Mesenchymal stem cell (in vitro differentiated cells and primary cell): ENCODE measurements at regions not wholly inside any gene's neighbourhood (a gene's known extent, or its start where the extent isn't known, plus 50 kb on each side); places are given as distances from the start of the nearest gene placed in this dataset.
"Not testable (repeated sequence)": the region's sequence is repeated elsewhere in the genome, so short reads cannot be mapped to it uniquely, and the experiment has no call there.

Experiments
- DNase-seq: peaks from one replicate; pipeline ENCODE4 v3.0.0-alpha.2; 2013
- H2AFZ ChIP-seq: one replicate; pipeline ENCODE4 v1.6.1; 2013; ENCODE audit warnings: low read depth, mild to moderate bottlenecking, control low read depth, inconsistent platforms, low read length, moderate library complexity
- H2AK5ac ChIP-seq: 2 replicates; pipeline ENCODE4 v1.6.1; 2013; ENCODE audit warnings: low read length, moderate library complexity, mild to moderate bottlenecking, inconsistent platforms; ENCODE audit not compliant: severe bottlenecking
- H2BK120ac ChIP-seq: one replicate; pipeline ENCODE4 v1.6.1; 2013; ENCODE audit warnings: low read depth, mild to moderate bottlenecking, inconsistent platforms, low read length, moderate library complexity
- H2BK12ac ChIP-seq, 2 experiments: one replicate each; pipeline ENCODE4 v1.6.1; 2013; ENCODE audit warnings: inconsistent platforms in 2 of 2, low read length in 2 of 2, mild to moderate bottlenecking in 2 of 2, moderate library complexity in 2 of 2, control low read depth in 1 of 2
- H2BK15ac ChIP-seq: one replicate; pipeline ENCODE4 v1.6.1; 2013; ENCODE audit warnings: mild to moderate bottlenecking, low read depth, inconsistent platforms; ENCODE audit not compliant: poor library complexity, severe bottlenecking
- H2BK5ac ChIP-seq: 2 replicates; pipeline ENCODE4 v1.6.1; 2013; ENCODE audit warnings: low read depth, mild to moderate bottlenecking, low read length, control low read depth, inconsistent platforms; ENCODE audit not compliant: poor library complexity, severe bottlenecking
- H3K14ac ChIP-seq, 2 experiments: one replicate each; pipeline ENCODE4 v1.6.1; 2013; ENCODE audit warnings: inconsistent platforms in 2 of 2, low read length in 2 of 2, control low read depth in 1 of 2, mild to moderate bottlenecking in 1 of 2, moderate library complexity in 1 of 2
- H3K18ac ChIP-seq, 2 experiments: one replicate each; pipeline ENCODE4 v1.6.1; 2013; ENCODE audit warnings: inconsistent platforms in 2 of 2, low read length in 2 of 2, control low read depth in 1 of 2, low read depth in 1 of 2, mild to moderate bottlenecking in 1 of 2
- H3K23ac ChIP-seq, 2 experiments: one replicate each; pipeline ENCODE4 v1.6.1; 2013; ENCODE audit warnings: inconsistent platforms in 2 of 2, low read length in 2 of 2, mild to moderate bottlenecking in 2 of 2, moderate library complexity in 2 of 2, control low read depth in 1 of 2
- H3K27ac ChIP-seq: 2 replicates; pipeline ENCODE4 v1.5.1; 2013; ENCODE audit warnings: mild to moderate bottlenecking, moderate library complexity, low read length, control low read depth, inconsistent platforms; ENCODE audit not compliant: poor library complexity, severe bottlenecking
- H3K27me3 ChIP-seq, 2 experiments: 2 replicates each; pipeline versions ENCODE4 v1.6.1 to v1.7.0; 2013; ENCODE audit warnings: low read length in 2 of 2, mild to moderate bottlenecking in 2 of 2, moderate library complexity in 2 of 2, control low read depth in 1 of 2, inconsistent platforms in 1 of 2; ENCODE audit not compliant: control insufficient read depth in 1 of 2, insufficient read depth in 1 of 2
- H3K36me3 ChIP-seq, 2 experiments: 2 replicates each; pipeline versions ENCODE4 v1.6.1 to v1.7.0; 2013; ENCODE audit warnings: low read length in 2 of 2, control low read depth in 1 of 2, inconsistent platforms in 1 of 2, low read depth in 1 of 2, mild to moderate bottlenecking in 1 of 2; ENCODE audit not compliant: insufficient read depth in 2 of 2, control insufficient read depth in 1 of 2
- H3K4ac ChIP-seq, 2 experiments: one replicate each; pipeline ENCODE4 v1.6.1; 2013; ENCODE audit warnings: inconsistent platforms in 2 of 2, low read length in 2 of 2, mild to moderate bottlenecking in 2 of 2, moderate library complexity in 2 of 2, control low read depth in 1 of 2, low read depth in 1 of 2
- H3K4me1 ChIP-seq: 2 replicates; pipeline ENCODE4 v1.6.1; 2013; ENCODE audit warnings: low read depth, low read length, control low read depth; ENCODE audit not compliant: control insufficient read depth, insufficient read depth
- H3K4me2 ChIP-seq: 2 replicates; pipeline ENCODE4 v1.6.1; 2013; ENCODE audit warnings: low read length, mild to moderate bottlenecking, inconsistent platforms; ENCODE audit not compliant: poor library complexity, severe bottlenecking
- H3K4me3 ChIP-seq, 2 experiments: 2 replicates each; pipeline versions ENCODE4 v1.5.1 to v1.7.0; 2013; ENCODE audit warnings: low read length in 2 of 2, mild to moderate bottlenecking in 2 of 2, control low read depth in 1 of 2, low read depth in 1 of 2; ENCODE audit not compliant: insufficient read depth in 1 of 2
- H3K79me1 ChIP-seq: replicated peaks from 2 replicates; pipeline ENCODE4 v1.6.1; 2013; ENCODE audit warnings: mild to moderate bottlenecking, control low read depth, low read length, inconsistent platforms; ENCODE audit not compliant: poor library complexity, severe bottlenecking
- H3K9ac ChIP-seq: 2 replicates; pipeline ENCODE4 v1.7.0; 2013; ENCODE audit warnings: mild to moderate bottlenecking, low read length, moderate library complexity
- H3K9me3 ChIP-seq: 2 replicates; pipeline ENCODE4 v1.7.0; 2013; ENCODE audit warnings: mild to moderate bottlenecking, low read length; ENCODE audit not compliant: control insufficient read depth
- H4K8ac ChIP-seq: one replicate; pipeline ENCODE4 v1.6.1; 2013; ENCODE audit warnings: inconsistent platforms, mild to moderate bottlenecking, low read length, moderate library complexity
- H4K91ac ChIP-seq: one replicate; pipeline ENCODE4 v1.6.1; 2013; ENCODE audit warnings: mild to moderate bottlenecking, low read length, inconsistent platforms
- WGBS: methylation state at CpG from one replicate; pipeline ENCODE4 v1.1.7; 2013; ENCODE audit warnings: mixed read lengths; 5-methylcytosine and 5-hydroxymethylcytosine counted together

GRCh38 chr9:25094518-25094917 is 548.8 kb upstream of the IZUMO3 start:
- no CpG with 5 or more reads among the region's 3 CpGs for WGBS
- H3K4ac ChIP-seq: no peak overlapping the region
- H2BK15ac ChIP-seq: no peak overlapping the region
- no peak for DNase-seq
- H2BK120ac ChIP-seq: no peak overlapping the region
- no peak overlapping the region for H2BK12ac ChIP-seq
- no peak overlapping the region for H4K8ac ChIP-seq
- H3K18ac ChIP-seq: no peak overlapping the region
- H3K9me3 ChIP-seq: no peaks in the 10 kb centered on the region
- H3K9ac ChIP-seq: no peak overlapping the region
- no peak overlapping the region for H2BK5ac ChIP-seq
- H4K91ac ChIP-seq: no peak overlapping the region
- no peaks in the 10 kb centered on the region for H3K79me1 ChIP-seq
- no peak overlapping the region for H3K23ac ChIP-seq
- H2AK5ac ChIP-seq: no peak overlapping the region
- no peaks in the 10 kb centered on the region for H3K4me1 ChIP-seq
- H2AFZ ChIP-seq: no peak overlapping the region
- no peak overlapping the region for H3K4me2 ChIP-seq
- no peaks in the 10 kb centered on the region for H3K36me3 ChIP-seq
- H3K27me3 ChIP-seq: no peaks in the 10 kb centered on the region
- H3K27ac ChIP-seq: no peak overlapping the region
- H3K14ac ChIP-seq: no peak overlapping the region
- H3K4me3 ChIP-seq: no peak overlapping the region

- H2BK12ac ChIP-seq: no peak overlapping the region
- H3K27ac ChIP-seq: no peak overlapping the region
- H3K4me3 ChIP-seq: no peak overlapping the region
- no peak overlapping the region for H3K18ac ChIP-seq
- no peaks in the 10 kb centered on the region for H3K79me1 ChIP-seq
- H3K27me3 ChIP-seq: no peaks in the 10 kb centered on the region
- H3K4me2 ChIP-seq: no peak overlapping the region
- no peak overlapping the region for H3K14ac ChIP-seq
- H3K23ac ChIP-seq: no peak overlapping the region
- H3K4ac ChIP-seq: no peak overlapping the region
- no peak overlapping the region for H2BK5ac ChIP-seq
- H2AFZ ChIP-seq: no peak overlapping the region
- H3K36me3 ChIP-seq: no peaks in the 10 kb centered on the region
- H2BK15ac ChIP-seq: no peak overlapping the region
- peaks cover 3% of the 10 kb centered on the region for H3K9me3 ChIP-seq
- no peak overlapping the region for H3K9ac ChIP-seq
- no peak overlapping the region for H2AK5ac ChIP-seq
- H3K4me1 ChIP-seq: no peaks in the 10 kb centered on the region
- 92% methylated on average over 3 of the region's 3 CpGs for WGBS
- no peak overlapping the region for H4K8ac ChIP-seq
- no peak overlapping the region for H2BK120ac ChIP-seq
- no peak for DNase-seq
- no peak overlapping the region for H4K91ac ChIP-seq
These were observed 532.5 kb upstream of the IZUMO3 start for GRCh38 chr9:25078202-25078601.

GRCh38 chr9:25048098-25048724 is 502.5 kb upstream of the IZUMO3 start:
- H4K91ac ChIP-seq: no peak overlapping the region
- no peaks in the 10 kb centered on the region for H3K79me1 ChIP-seq
- H3K4me2 ChIP-seq: no peak overlapping the region
- DNase-seq: no peak
- peaks cover 5% of the 10 kb centered on the region for H3K9me3 ChIP-seq
- H3K4me1 ChIP-seq: no peaks in the 10 kb centered on the region
- no peak overlapping the region for H2AK5ac ChIP-seq
- H3K9ac ChIP-seq: no peak overlapping the region
- no peak overlapping the region for H3K14ac ChIP-seq
- no peak overlapping the region for H2BK15ac ChIP-seq
- WGBS: 83% methylated on average over 1 of the region's 1 CpG
- H2BK12ac ChIP-seq: no peak overlapping the region
- H3K36me3 ChIP-seq: no peaks in the 10 kb centered on the region
- no peaks in the 10 kb centered on the region for H3K27me3 ChIP-seq
- H3K18ac ChIP-seq: no peak overlapping the region
- no peak overlapping the region for H2BK5ac ChIP-seq
- H3K4ac ChIP-seq: no peak overlapping the region
- no peak overlapping the region for H2BK120ac ChIP-seq
- H3K27ac ChIP-seq: no peak overlapping the region
- H2AFZ ChIP-seq: no peak overlapping the region
- no peak overlapping the region for H3K4me3 ChIP-seq
- no peak overlapping the region for H3K23ac ChIP-seq
- no peak overlapping the region for H4K8ac ChIP-seq

DNA sequence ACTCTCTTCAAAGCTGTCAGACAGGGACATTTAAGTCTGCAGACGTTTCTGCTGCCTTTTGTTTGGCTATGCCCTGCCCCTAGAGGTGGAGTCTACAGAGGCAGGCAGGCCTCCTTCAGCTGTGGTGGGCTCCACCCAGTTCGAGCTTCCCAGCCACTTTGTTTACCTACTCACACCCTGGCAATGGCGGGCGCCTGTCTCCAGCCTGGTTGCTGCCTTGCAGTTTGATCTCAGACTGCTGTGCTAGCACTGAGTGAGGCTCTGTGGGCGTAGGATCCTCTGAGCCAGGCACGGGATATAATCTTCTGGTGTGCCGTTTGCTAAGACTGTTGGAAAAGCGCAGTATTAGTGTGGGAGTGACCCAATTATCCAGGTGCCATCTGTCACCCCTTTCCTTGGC is 499.8 kb upstream of the IZUMO3 start:
- not testable (repeated sequence) for DNase-seq, H3K18ac ChIP-seq
- WGBS: 69% methylated on average over 8 of the region's 8 CpGs

More for the DNA sequence above, 499.8 kb upstream of the IZUMO3 start:
- H3K4me3 ChIP-seq, H3K14ac ChIP-seq, H2AK5ac ChIP-seq, H3K9me3 ChIP-seq, H3K9ac ChIP-seq, H3K36me3 ChIP-seq, H2BK5ac ChIP-seq, H4K91ac ChIP-seq, H2BK12ac ChIP-seq, H3K79me1 ChIP-seq, H3K23ac ChIP-seq, H2AFZ ChIP-seq, H3K4me1 ChIP-seq, H4K8ac ChIP-seq, H3K4me2 ChIP-seq, H3K27ac ChIP-seq, H2BK120ac ChIP-seq, H3K4ac ChIP-seq, H3K27me3 ChIP-seq, H2BK15ac ChIP-seq: not testable (repeated sequence)
